IMR-90 (cell line): ENCODE measurements at regions not wholly inside any gene's neighbourhood (a gene's known extent, or its start where the extent isn't known, plus 50 kb on each side); places are given as distances from the start of the nearest gene placed in this dataset.

Experiments used
- ATAC-seq: fragments of 200-7000 bp; cut with Tn5 transposase; 2 replicates; pipeline ENCODE4 v1.9.1; 2020; ENCODE audit warnings: low read depth, mild to moderate bottlenecking, moderate library complexity
- BruUV-seq: library from RNA; stranded (reverse); fragments of 400-500 nt; replicated peaks from 2 replicates; lab custom pipeline; 2021; lab: Mats Ljungman, UMichigan
- CTCF ChIA-PET: fragments of 300-600 bp; formaldehyde crosslinking; extraction: SDS; loops from one replicate; lab custom pipeline; 2021; ENCODE audit warnings: antibody characterized with exemption; lab: Yijun Ruan, JAX
- POLR2A ChIA-PET: fragments of 300-600 bp; sonication (Branson Sonifier 250); formaldehyde crosslinking; loops from one replicate; lab custom pipeline; 2022; ENCODE audit warnings: antibody characterized with exemption; ENCODE audit not compliant: unreplicated experiment; lab: Charles Lee
- DNase-seq: peaks from one replicate; pipeline ENCODE4 v3.0.0; 2013
- H2AFZ ChIP-seq: replicated peaks from 2 replicates; pipeline ENCODE3; 2013; ENCODE audit warnings: low read length, mild to moderate bottlenecking; ENCODE audit not compliant: poor library complexity
- H2AK5ac ChIP-seq: 2 replicates; pipeline ENCODE4 v1.6.1; 2013; ENCODE audit warnings: low read depth, low read length, inconsistent platforms
- H2AK9ac ChIP-seq: replicated peaks from 2 replicates; pipeline ENCODE3; 2013; ENCODE audit warnings: mild to moderate bottlenecking, low read depth, low read length, moderate library complexity; ENCODE audit not compliant: poor library complexity
- H2BK120ac ChIP-seq: 2 replicates; pipeline ENCODE4 v1.6.1; 2013; ENCODE audit warnings: low read depth, low read length, inconsistent platforms
- H2BK15ac ChIP-seq: 3 replicates; pipeline ENCODE4 v1.6.1; 2013; ENCODE audit warnings: low read depth, low read length, inconsistent platforms
- H2BK20ac ChIP-seq: 2 replicates; pipeline ENCODE4 v1.6.1; 2013; ENCODE audit warnings: low read depth, mild to moderate bottlenecking, inconsistent platforms, low read length, moderate library complexity
- H2BK5ac ChIP-seq: 2 replicates; pipeline ENCODE4 v1.6.1; 2013; ENCODE audit warnings: mild to moderate bottlenecking, low read depth, low read length, inconsistent platforms; ENCODE audit not compliant: poor library complexity, severe bottlenecking
- H3K14ac ChIP-seq: replicated peaks from 2 replicates; pipeline ENCODE4 v1.6.1; 2013; ENCODE audit warnings: low read depth, low read length, inconsistent platforms
- H3K18ac ChIP-seq: 2 replicates; pipeline ENCODE4 v1.6.1; 2013; ENCODE audit warnings: low read depth, low read length, control low read depth
- H3K23ac ChIP-seq: 2 replicates; pipeline ENCODE4 v1.6.1; 2013; ENCODE audit warnings: low read depth, low read length, inconsistent platforms
- H3K27ac ChIP-seq: 2 replicates; pipeline ENCODE4 v1.5.1; 2013; ENCODE audit warnings: mild to moderate bottlenecking, control low read depth, low read length; ENCODE audit not compliant: insufficient read depth
- H3K27me3 ChIP-seq: 2 replicates; pipeline ENCODE4 v1.6.1; 2013; ENCODE audit warnings: low read length; ENCODE audit not compliant: control insufficient read depth, insufficient read depth
- H3K36me3 ChIP-seq: 2 replicates; pipeline ENCODE4 v1.6.1; 2013; ENCODE audit warnings: low read length, mixed read lengths; ENCODE audit not compliant: control insufficient read depth, insufficient read depth
- H3K4ac ChIP-seq: 2 replicates; pipeline ENCODE4 v1.6.1; 2013; ENCODE audit warnings: low read depth, low read length, inconsistent platforms
- H3K4me1 ChIP-seq: 2 replicates; pipeline ENCODE4 v1.6.1; 2013; ENCODE audit warnings: low read length, mixed read lengths; ENCODE audit not compliant: control insufficient read depth, insufficient read depth
- H3K4me2 ChIP-seq: 2 replicates; pipeline ENCODE4 v1.6.1; 2013; ENCODE audit warnings: low read depth, mild to moderate bottlenecking, control low read depth, low read length, moderate library complexity
- H3K4me3 ChIP-seq: 2 replicates; pipeline ENCODE4 v1.5.1; 2013; ENCODE audit warnings: low read depth, mild to moderate bottlenecking, control low read depth, low read length, moderate library complexity; ENCODE audit not compliant: insufficient read depth
- H3K56ac ChIP-seq: 2 replicates; pipeline ENCODE4 v1.6.1; 2013; ENCODE audit warnings: low read length, inconsistent platforms; ENCODE audit not compliant: insufficient read depth; ENCODE audit errors: extremely low read depth
- H3K79me1 ChIP-seq, 2 experiments: 2 replicates each; pipeline ENCODE4 v1.6.1; 2013; ENCODE audit warnings: low read length in 2 of 2, inconsistent platforms in 1 of 2, low read depth in 1 of 2
- H3K9ac ChIP-seq: 2 replicates; pipeline ENCODE4 v1.6.1; 2013; ENCODE audit warnings: low read depth, low read length, control low read depth
- H3K9me1 ChIP-seq: 2 replicates; pipeline ENCODE4 v1.6.1; 2013; ENCODE audit warnings: low read length, inconsistent platforms; ENCODE audit not compliant: insufficient read depth
- H3K9me3 ChIP-seq: 2 replicates; pipeline ENCODE4 v1.6.1; 2013; ENCODE audit warnings: low read length; ENCODE audit not compliant: control insufficient read depth, insufficient read depth
- H4K20me1 ChIP-seq: 2 replicates; pipeline ENCODE4 v1.6.1; 2013; ENCODE audit warnings: low read length, inconsistent platforms; ENCODE audit not compliant: insufficient read depth
- H4K5ac ChIP-seq: 2 replicates; pipeline ENCODE4 v1.6.1; 2013; ENCODE audit warnings: mild to moderate bottlenecking, low read depth, low read length, control low read depth
- H4K8ac ChIP-seq, 2 experiments: 2 replicates each; pipeline ENCODE4 v1.6.1; 2013; ENCODE audit warnings: low read depth in 2 of 2, low read length in 2 of 2, control low read depth in 1 of 2, inconsistent platforms in 1 of 2
- H4K91ac ChIP-seq: 2 replicates; pipeline ENCODE4 v1.6.1; 2013; ENCODE audit warnings: low read depth, low read length, inconsistent platforms; ENCODE audit not compliant: insufficient read depth
- BHLHE40 ChIP-seq: fragments of 150-350 bp; IDR thresholded peaks from 2 replicates; pipeline ENCODE4 v1.6.1; 2016; ENCODE audit warnings: mild to moderate bottlenecking, low read depth, low read length
- CHD1 ChIP-seq: IDR thresholded peaks from 2 replicates; pipeline ENCODE4 v1.6.1; 2012; ENCODE audit warnings: low read depth, low read length, improper control_type of control experiment
- MAZ ChIP-seq: IDR thresholded peaks from 2 replicates; pipeline ENCODE4 v1.6.1; 2012; ENCODE audit warnings: low read depth, mild to moderate bottlenecking, low read length, improper control_type of control experiment, moderate library complexity, borderline replicate concordance
- NFE2L2 ChIP-seq: fragments of 150-350 bp; IDR thresholded peaks from 2 replicates; pipeline ENCODE4 v1.6.1; 2016; ENCODE audit warnings: low read depth, mild to moderate bottlenecking, low read length
- RAD21 ChIP-seq: IDR thresholded peaks from 2 replicates; pipeline ENCODE4 v1.6.1; 2012; ENCODE audit warnings: low read length, improper control_type of control experiment
- SMC3 ChIP-seq: fragments of 150-350 bp; IDR thresholded peaks from 2 replicates; pipeline ENCODE4 v1.6.1; 2016; ENCODE audit warnings: low read depth, mild to moderate bottlenecking, antibody characterized with exemption, low read length, moderate library complexity
- WGBS, 2 experiments: methylation state at CpG; one replicate each; pipeline versions ENCODE4 v1.1.5 to v1.1.7; 2013; ENCODE audit warnings: missing lambda C conversion rate in 2 of 2; ENCODE audit not compliant: insufficient read length in 1 of 2; ENCODE audit errors: extremely low coverage in 2 of 2; 5-methylcytosine and 5-hydroxymethylcytosine counted together
- dilution Hi-C: fragments of 300-500 bp; cut with HindIII; formaldehyde crosslinking; loops from one replicate; pipeline ENCODE4 v1.14.3; 2018; ENCODE audit warnings: low sequenced_read_pairs; ENCODE audit not compliant: unreplicated experiment
- in situ Hi-C: fragments of 300-500 bp; cut with MboI; formaldehyde crosslinking; loops from 3 replicates; pipeline ENCODE4 v1.14.3; 2019; ENCODE audit warnings: low sequenced_read_pairs, inconsistent platforms, mixed read lengths
- intact Hi-C: fragments of 100-400 bp; cut with micrococcal nuclease; formaldehyde crosslinking; loops from 2 replicates; pipeline ENCODE4 v1.10.0; 2022
- TF ChIP-seq, protein P1 (sequence below): fragments of 150-350 bp; IDR thresholded peaks from 2 replicates; pipeline ENCODE4 v1.6.1; 2017; ENCODE audit warnings: mild to moderate bottlenecking, antibody characterized with exemption, low read length, low read depth
- TF ChIP-seq, protein P2 (sequence below): fragments of 150-350 bp; IDR thresholded peaks from 2 replicates; pipeline ENCODE4 v1.6.1; 2016; ENCODE audit warnings: low read depth, mild to moderate bottlenecking, low read length, moderate library complexity, borderline replicate concordance

DNA sequence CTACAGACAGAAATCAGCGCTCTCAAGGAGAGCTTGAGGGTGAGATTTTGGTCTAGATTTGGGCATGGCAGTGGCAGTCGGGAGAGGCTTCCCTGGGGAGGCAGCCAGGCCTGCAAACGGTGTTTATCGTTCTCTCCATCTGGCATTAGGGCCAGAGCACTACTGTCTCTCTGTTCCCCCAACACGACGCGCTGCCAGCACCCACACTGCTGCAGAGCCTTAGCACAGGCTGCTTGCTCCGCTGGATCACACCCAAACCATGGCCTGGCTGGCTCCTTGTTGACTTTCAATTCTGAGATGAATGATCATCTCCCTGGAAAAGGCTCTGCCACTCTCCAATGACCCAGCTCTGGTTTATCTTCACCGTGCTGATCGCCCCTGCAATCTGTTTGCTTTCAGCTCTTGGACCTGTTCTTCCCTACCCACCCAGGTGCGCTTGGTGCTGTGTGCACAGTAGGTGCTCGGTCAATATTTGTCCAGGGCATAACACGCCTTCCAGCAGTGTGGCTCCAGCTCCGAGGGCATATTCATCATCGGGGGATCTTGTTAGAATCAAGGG lies 106.1 kb downstream of the TFAP2C start:
- H3K36me3 ChIP-seq: no peaks in the 10 kb centered on the region
- DNase-seq (no peak), ATAC-seq (no peak)
- peak overlapping the region; percentile 43 for H2AFZ ChIP-seq
- H3K79me1 ChIP-seq: no peaks in the 10 kb centered on the region
- no peak overlapping the region for H3K4me2 ChIP-seq
- H3K4me3 ChIP-seq: no peak overlapping the region
- 12% methylated on average over 8 of the region's 15 CpGs; no CpG with 5 or more reads in 1 of the 2 experiments for WGBS, 2 experiments
- H2BK20ac ChIP-seq: no peak overlapping the region
- H2BK5ac ChIP-seq: no peak overlapping the region
- no peaks in the 10 kb centered on the region for H3K4me1 ChIP-seq
- H3K9me3 ChIP-seq: no peaks in the 10 kb centered on the region
- H2BK120ac ChIP-seq: no peak overlapping the region
- POLR2A ChIA-PET: no interaction called here
- H2BK15ac ChIP-seq: no peak overlapping the region
- H4K8ac ChIP-seq: no peak overlapping the region
- H4K91ac ChIP-seq: no peak overlapping the region
- H3K4ac ChIP-seq: no peak overlapping the region
- no peak overlapping the region for H3K56ac ChIP-seq
- no peak overlapping the region for H4K5ac ChIP-seq
- no TSS peak for BruUV-seq
- H3K23ac ChIP-seq: no peak overlapping the region
- no peak overlapping the region for H3K9ac ChIP-seq
- no peak overlapping the region for H3K18ac ChIP-seq
- intact Hi-C loops: no loop called here
- H4K20me1 ChIP-seq: no peaks in the 10 kb centered on the region
- peaks cover 11% of the 10 kb centered on the region for H3K27me3 ChIP-seq
- in situ Hi-C loops: no loop called here
- no peak overlapping the region for H2AK5ac ChIP-seq
- H3K9me1 ChIP-seq: no peaks in the 10 kb centered on the region
- H3K27ac ChIP-seq: no peak overlapping the region
- TF ChIP-seq MAZ (no peak), SMC3 (no peak), CHD1 (no peak), NFE2L2 (no peak), BHLHE40 (no peak), RAD21 (no peak)
- TF ChIP-seq, protein P1, sequence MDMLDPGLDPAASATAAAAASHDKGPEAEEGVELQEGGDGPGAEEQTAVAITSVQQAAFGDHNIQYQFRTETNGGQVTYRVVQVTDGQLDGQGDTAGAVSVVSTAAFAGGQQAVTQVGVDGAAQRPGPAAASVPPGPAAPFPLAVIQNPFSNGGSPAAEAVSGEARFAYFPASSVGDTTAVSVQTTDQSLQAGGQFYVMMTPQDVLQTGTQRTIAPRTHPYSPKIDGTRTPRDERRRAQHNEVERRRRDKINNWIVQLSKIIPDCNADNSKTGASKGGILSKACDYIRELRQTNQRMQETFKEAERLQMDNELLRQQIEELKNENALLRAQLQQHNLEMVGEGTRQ: no peak
- TF ChIP-seq, protein P2, sequence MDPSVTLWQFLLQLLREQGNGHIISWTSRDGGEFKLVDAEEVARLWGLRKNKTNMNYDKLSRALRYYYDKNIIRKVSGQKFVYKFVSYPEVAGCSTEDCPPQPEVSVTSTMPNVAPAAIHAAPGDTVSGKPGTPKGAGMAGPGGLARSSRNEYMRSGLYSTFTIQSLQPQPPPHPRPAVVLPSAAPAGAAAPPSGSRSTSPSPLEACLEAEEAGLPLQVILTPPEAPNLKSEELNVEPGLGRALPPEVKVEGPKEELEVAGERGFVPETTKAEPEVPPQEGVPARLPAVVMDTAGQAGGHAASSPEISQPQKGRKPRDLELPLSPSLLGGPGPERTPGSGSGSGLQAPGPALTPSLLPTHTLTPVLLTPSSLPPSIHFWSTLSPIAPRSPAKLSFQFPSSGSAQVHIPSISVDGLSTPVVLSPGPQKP: no peak
- CTCF ChIA-PET: no interaction called here
- H2AK9ac ChIP-seq: no peak overlapping the region
- dilution Hi-C loops: no loop called here
- no peak overlapping the region for H3K14ac ChIP-seq
